ENCODE measurements at regions not wholly inside any gene's neighbourhood (a gene's known extent, or its start where the extent isn't known, plus 50 kb on each side); places are given as distances from the start of the nearest gene placed in this dataset.

DNA sequence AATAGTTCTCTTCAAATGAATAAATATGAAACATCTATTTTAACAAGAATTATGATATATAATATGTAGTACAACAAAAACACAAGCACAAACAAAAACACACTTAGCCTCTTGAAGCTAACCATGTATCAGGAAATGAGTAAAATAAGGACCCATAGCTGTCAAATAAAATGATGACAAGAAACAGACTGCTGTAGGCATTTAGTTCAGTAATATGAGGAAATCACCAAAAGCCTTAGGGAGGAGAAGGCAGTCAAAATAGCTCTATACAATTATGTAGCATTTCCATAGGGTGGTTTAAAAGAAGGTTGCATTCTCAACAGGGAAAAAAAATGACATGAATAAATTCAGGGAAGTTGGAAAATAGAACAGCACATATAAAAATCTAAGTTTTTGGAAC is 163.4 kb downstream of the PCDH20 start:
- TF ChIP-seq, protein P1, sequence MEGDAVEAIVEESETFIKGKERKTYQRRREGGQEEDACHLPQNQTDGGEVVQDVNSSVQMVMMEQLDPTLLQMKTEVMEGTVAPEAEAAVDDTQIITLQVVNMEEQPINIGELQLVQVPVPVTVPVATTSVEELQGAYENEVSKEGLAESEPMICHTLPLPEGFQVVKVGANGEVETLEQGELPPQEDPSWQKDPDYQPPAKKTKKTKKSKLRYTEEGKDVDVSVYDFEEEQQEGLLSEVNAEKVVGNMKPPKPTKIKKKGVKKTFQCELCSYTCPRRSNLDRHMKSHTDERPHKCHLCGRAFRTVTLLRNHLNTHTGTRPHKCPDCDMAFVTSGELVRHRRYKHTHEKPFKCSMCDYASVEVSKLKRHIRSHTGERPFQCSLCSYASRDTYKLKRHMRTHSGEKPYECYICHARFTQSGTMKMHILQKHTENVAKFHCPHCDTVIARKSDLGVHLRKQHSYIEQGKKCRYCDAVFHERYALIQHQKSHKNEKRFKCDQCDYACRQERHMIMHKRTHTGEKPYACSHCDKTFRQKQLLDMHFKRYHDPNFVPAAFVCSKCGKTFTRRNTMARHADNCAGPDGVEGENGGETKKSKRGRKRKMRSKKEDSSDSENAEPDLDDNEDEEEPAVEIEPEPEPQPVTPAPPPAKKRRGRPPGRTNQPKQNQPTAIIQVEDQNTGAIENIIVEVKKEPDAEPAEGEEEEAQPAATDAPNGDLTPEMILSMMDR (conservative IDR thresholded peaks at IDR 0.05) = no peak
- no peak for TF ChIP-seq EZH2 (IDR thresholded peaks at IDR 0.05; ENCODE audit: low read depth)
